HCT116 (cell line): ENCODE measurements at regions not wholly inside any gene's neighbourhood (a gene's known extent, or its start where the extent isn't known, plus 50 kb on each side); places are given as distances from the start of the nearest gene placed in this dataset.

ENCODE experiments used
- ATAC-seq: fragments of 200-7000 bp; cut with Tn5 transposase; 2 replicates; pipeline ENCODE4 v1.9.1; 2020; ENCODE audit warnings: mild to moderate bottlenecking, moderate library complexity
- BruUV-seq: library from RNA; stranded (reverse); fragments of 400-500 nt; replicated peaks from 2 replicates; lab custom pipeline; 2021; lab: Mats Ljungman, UMichigan
- CTCF ChIA-PET: fragments of 300-600 bp; sonication (Branson Sonifier 250); formaldehyde crosslinking; loops from one replicate; lab custom pipeline; 2021; ENCODE audit warnings: antibody characterized with exemption; lab: Charles Lee
- POLR2A ChIA-PET: fragments of 300-600, 350-600 bp; sonication (Branson Sonifier 250); formaldehyde crosslinking; loops from one replicate; lab custom pipeline; 2021; ENCODE audit warnings: antibody characterized with exemption; lab: Charles Lee
- RAD21 ChIA-PET, 2 experiments: fragments of 300-600 bp; sonication (Branson Sonifier 250); formaldehyde crosslinking; loops; one replicate each; lab custom pipeline; 2023; ENCODE audit warnings: low total read pairs in 2 of 2; ENCODE audit not compliant: uncharacterized antibody in 2 of 2, unreplicated experiment in 2 of 2, low non-redundant PET in 1 of 2; lab: Charles Lee
- DNase-seq: peaks from one replicate; pipeline ENCODE4 v3.0.0-alpha.2; 2010; ENCODE audit warnings: low read depth, low spot score
- H2AFZ ChIP-seq: fragments of 200-600 bp; shearing (Covaris generic), sonication (generic); 2 replicates; pipeline ENCODE4 v1.6.1; 2017; ENCODE audit warnings: low read depth, mixed run types, mixed read lengths, antibody characterized with exemption, low read length; ENCODE audit not compliant: poor library complexity, severe bottlenecking
- H3K27ac ChIP-seq: 2 replicates; pipeline ENCODE4 v1.5.1; 2012; ENCODE audit warnings: low read depth, low read length
- H3K27me3 ChIP-seq: fragments of 200-600 bp; sonication (generic); 2 replicates; pipeline ENCODE4 v1.6.1; 2016; ENCODE audit warnings: mixed run types, low read length, mixed read lengths; ENCODE audit not compliant: insufficient read depth
- H3K36me3 ChIP-seq, 2 experiments: fragments of 200-500 bp in 1 of 2; fragments of 200-600 bp in 1 of 2; sonication (Bioruptor generic) in 1 of 2; sonication (generic) in 1 of 2; 2 replicates each; pipeline versions ENCODE4 v1.5.1 to v1.6.1; 2014 to 2016; ENCODE audit warnings: low read length in 2 of 2, inconsistent platforms in 1 of 2, mixed read lengths in 1 of 2, mixed run types in 1 of 2; ENCODE audit not compliant: insufficient read depth in 2 of 2, control insufficient read depth in 1 of 2
- H3K4me1 ChIP-seq, 2 experiments: fragments of 200-600 bp in 1 of 2; sonication (generic) in 1 of 2; 2 replicates each; pipeline versions ENCODE4 v1.5.1 to v1.6.1; 2012 to 2017; ENCODE audit warnings: low read length in 2 of 2, inconsistent platforms in 1 of 2, mild to moderate bottlenecking in 1 of 2, mixed read lengths in 1 of 2, mixed run types in 1 of 2, moderate library complexity in 1 of 2; ENCODE audit not compliant: insufficient read depth in 2 of 2, control insufficient read depth in 1 of 2
- H3K4me2 ChIP-seq: fragments of 200-600 bp; sonication (generic); 2 replicates; pipeline ENCODE4 v1.6.1; 2017; ENCODE audit warnings: mixed run types, low read length, mixed read lengths
- H3K4me3 ChIP-seq, 2 experiments: fragments of 200-600 bp in 1 of 2; sonication (generic) in 1 of 2; replicated peaks in 1 of 2; 2 replicates each; pipeline ENCODE4 v1.5.1; 2011 to 2016; ENCODE audit warnings: low read length in 2 of 2, control low read depth in 1 of 2, low read depth in 1 of 2, mild to moderate bottlenecking in 1 of 2, mixed read lengths in 1 of 2, mixed run types in 1 of 2
- H3K79me2 ChIP-seq: fragments of 200-600 bp; sonication (generic); 2 replicates; pipeline ENCODE4 v1.6.1; 2017; ENCODE audit warnings: mild to moderate bottlenecking, mixed run types, low read length, moderate library complexity, mixed read lengths; ENCODE audit not compliant: insufficient read depth
- H3K9ac ChIP-seq: fragments of 200-600 bp; sonication (generic); 2 replicates; pipeline ENCODE4 v1.6.1; 2016; ENCODE audit warnings: low read length, mixed read lengths
- H3K9me2 ChIP-seq: fragments of 200-600 bp; sonication (generic), shearing (Covaris generic); 2 replicates; pipeline ENCODE4 v1.6.1; 2017; ENCODE audit warnings: mixed run types, mild to moderate bottlenecking, moderate library complexity; ENCODE audit not compliant: insufficient read depth
- H3K9me3 ChIP-seq, 2 experiments: fragments of 200-500 bp in 1 of 2; fragments of 200-600 bp in 1 of 2; sonication (Bioruptor generic) in 1 of 2; sonication (generic) in 1 of 2; 2 replicates each; pipeline ENCODE4 v1.6.1; 2014 to 2017; ENCODE audit warnings: low read length in 2 of 2, mixed read lengths in 2 of 2, inconsistent platforms in 1 of 2, low read depth in 1 of 2, mild to moderate bottlenecking in 1 of 2, mixed run types in 1 of 2, moderate library complexity in 1 of 2; ENCODE audit not compliant: control insufficient read depth in 1 of 2, insufficient read depth in 1 of 2
- H4K20me1 ChIP-seq: fragments of 200-600 bp; sonication (generic), shearing (Covaris generic); 2 replicates; pipeline ENCODE4 v1.6.1; 2017; ENCODE audit warnings: mixed run types, mild to moderate bottlenecking, moderate library complexity; ENCODE audit not compliant: insufficient read depth
- CEBPB ChIP-seq: IDR thresholded peaks from 2 replicates; pipeline ENCODE4 v1.6.1; 2012; ENCODE audit warnings: low read depth
- EZH2phosphoT487 ChIP-seq: fragments of 200-600 bp; IDR thresholded peaks from 2 replicates; pipeline ENCODE4 v1.6.1; 2018; ENCODE audit warnings: antibody characterized with exemption, borderline replicate concordance
- JUND ChIP-seq: IDR thresholded peaks from 2 replicates; pipeline ENCODE4 v1.6.1; 2012
- POLR2AphosphoS5 ChIP-seq: IDR thresholded peaks from 2 replicates; pipeline ENCODE4 v1.6.1; 2011; ENCODE audit warnings: mild to moderate bottlenecking, low read depth, low read length, moderate library complexity
- SP1 ChIP-seq: IDR thresholded peaks from 2 replicates; pipeline ENCODE4 v1.6.1; 2012; ENCODE audit warnings: low read depth
- intact Hi-C: fragments of 100-400 bp; cut with micrococcal nuclease; formaldehyde crosslinking; loops from 2 replicates; pipeline ENCODE4 v1.10.0; 2022
- TF ChIP-seq, protein P1 (sequence below): IDR thresholded peaks from 2 replicates; pipeline ENCODE4 v1.6.1; 2012; ENCODE audit warnings: low read depth

GRCh38 chr16:62913333-62913732 lies 877.1 kb upstream of the CDH8 start:
- H3K27ac ChIP-seq = no peak overlapping the region
- H2AFZ ChIP-seq = no peak overlapping the region
- H3K4me2 ChIP-seq = no peak overlapping the region
- intact Hi-C loops = no loop called here
- ChIA-PET CTCF (no interaction called here), POLR2A (no interaction called here), RAD21 (no interaction called here)
- H3K9me2 ChIP-seq = no peaks in the 10 kb centered on the region
- DNase-seq (no peak), ATAC-seq (no peak)
- peaks cover 4 to 7% of the 10 kb centered on the region in 2 experiments; a peak in 2 of 4 replicates for H3K9me3 ChIP-seq
- no peaks in the 10 kb centered on the region for H3K36me3 ChIP-seq
- no peaks in the 10 kb centered on the region for H3K4me1 ChIP-seq
- H3K79me2 ChIP-seq = no peaks in the 10 kb centered on the region
- no TSS peak for BruUV-seq
- H3K27me3 ChIP-seq = no peaks in the 10 kb centered on the region
- TF ChIP-seq POLR2AphosphoS5 = no peak
- H3K9ac ChIP-seq = no peak overlapping the region
- no peak overlapping the region for H3K4me3 ChIP-seq
- H4K20me1 ChIP-seq = no peaks in the 10 kb centered on the region

GRCh38 chr16:62909597-62909996 lies 873.4 kb upstream of the CDH8 start:
- ATAC-seq = no peak
- Histone ChIP-seq H4K20me1 (no peaks in the 10 kb centered on the region), H3K79me2 (no peaks in the 10 kb centered on the region), H3K4me2 (no peak overlapping the region), H3K27ac (no peak overlapping the region), H3K36me3 (no peaks in the 10 kb centered on the region), H2AFZ (no peak overlapping the region), H3K4me1 (no peaks in the 10 kb centered on the region), H3K9me3 (peaks cover 7% of the 10 kb centered on the region in 2 experiments; a peak in 2 of 4 replicates), H3K9ac (no peak overlapping the region), H3K4me3 (no peak overlapping the region), H3K9me2 (no peaks in the 10 kb centered on the region), H3K27me3 (no peaks in the 10 kb centered on the region)
- no TSS peak for BruUV-seq
- ChIA-PET POLR2A (no interaction called here), CTCF (no interaction called here), RAD21 (no interaction called here)
- DNase-seq = no peak
- intact Hi-C loops = no loop called here
- TF ChIP-seq, protein P1, sequence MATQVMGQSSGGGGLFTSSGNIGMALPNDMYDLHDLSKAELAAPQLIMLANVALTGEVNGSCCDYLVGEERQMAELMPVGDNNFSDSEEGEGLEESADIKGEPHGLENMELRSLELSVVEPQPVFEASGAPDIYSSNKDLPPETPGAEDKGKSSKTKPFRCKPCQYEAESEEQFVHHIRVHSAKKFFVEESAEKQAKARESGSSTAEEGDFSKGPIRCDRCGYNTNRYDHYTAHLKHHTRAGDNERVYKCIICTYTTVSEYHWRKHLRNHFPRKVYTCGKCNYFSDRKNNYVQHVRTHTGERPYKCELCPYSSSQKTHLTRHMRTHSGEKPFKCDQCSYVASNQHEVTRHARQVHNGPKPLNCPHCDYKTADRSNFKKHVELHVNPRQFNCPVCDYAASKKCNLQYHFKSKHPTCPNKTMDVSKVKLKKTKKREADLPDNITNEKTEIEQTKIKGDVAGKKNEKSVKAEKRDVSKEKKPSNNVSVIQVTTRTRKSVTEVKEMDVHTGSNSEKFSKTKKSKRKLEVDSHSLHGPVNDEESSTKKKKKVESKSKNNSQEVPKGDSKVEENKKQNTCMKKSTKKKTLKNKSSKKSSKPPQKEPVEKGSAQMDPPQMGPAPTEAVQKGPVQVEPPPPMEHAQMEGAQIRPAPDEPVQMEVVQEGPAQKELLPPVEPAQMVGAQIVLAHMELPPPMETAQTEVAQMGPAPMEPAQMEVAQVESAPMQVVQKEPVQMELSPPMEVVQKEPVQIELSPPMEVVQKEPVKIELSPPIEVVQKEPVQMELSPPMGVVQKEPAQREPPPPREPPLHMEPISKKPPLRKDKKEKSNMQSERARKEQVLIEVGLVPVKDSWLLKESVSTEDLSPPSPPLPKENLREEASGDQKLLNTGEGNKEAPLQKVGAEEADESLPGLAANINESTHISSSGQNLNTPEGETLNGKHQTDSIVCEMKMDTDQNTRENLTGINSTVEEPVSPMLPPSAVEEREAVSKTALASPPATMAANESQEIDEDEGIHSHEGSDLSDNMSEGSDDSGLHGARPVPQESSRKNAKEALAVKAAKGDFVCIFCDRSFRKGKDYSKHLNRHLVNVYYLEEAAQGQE = no peak
- TF ChIP-seq EZH2phosphoT487 (no peak), CEBPB (no peak), POLR2AphosphoS5 (no peak), JUND (no peak), SP1 (no peak)
